GM19397 (cell line): ENCODE measurements at regions not wholly inside any gene's neighbourhood (a gene's known extent, or its start where the extent isn't known, plus 50 kb on each side); places are given as distances from the start of the nearest gene placed in this dataset.
"Not testable (repeated sequence)": the region's sequence is repeated elsewhere in the genome, so short reads cannot be mapped to it uniquely, and the experiment has no call there.

Source experiments
- ATAC-seq: cut with Tn5 transposase; IDR thresholded peaks from one replicate; pipeline ENCODE4 v1.9.1; 2021; ENCODE audit warnings: mild to moderate bottlenecking, moderate library complexity; ENCODE audit not compliant: unreplicated experiment

GRCh38 chr3:75840160-75840559 lies 54.8 kb upstream of the ZNF717 start:
- not testable (repeated sequence) for ATAC-seq

DNA sequence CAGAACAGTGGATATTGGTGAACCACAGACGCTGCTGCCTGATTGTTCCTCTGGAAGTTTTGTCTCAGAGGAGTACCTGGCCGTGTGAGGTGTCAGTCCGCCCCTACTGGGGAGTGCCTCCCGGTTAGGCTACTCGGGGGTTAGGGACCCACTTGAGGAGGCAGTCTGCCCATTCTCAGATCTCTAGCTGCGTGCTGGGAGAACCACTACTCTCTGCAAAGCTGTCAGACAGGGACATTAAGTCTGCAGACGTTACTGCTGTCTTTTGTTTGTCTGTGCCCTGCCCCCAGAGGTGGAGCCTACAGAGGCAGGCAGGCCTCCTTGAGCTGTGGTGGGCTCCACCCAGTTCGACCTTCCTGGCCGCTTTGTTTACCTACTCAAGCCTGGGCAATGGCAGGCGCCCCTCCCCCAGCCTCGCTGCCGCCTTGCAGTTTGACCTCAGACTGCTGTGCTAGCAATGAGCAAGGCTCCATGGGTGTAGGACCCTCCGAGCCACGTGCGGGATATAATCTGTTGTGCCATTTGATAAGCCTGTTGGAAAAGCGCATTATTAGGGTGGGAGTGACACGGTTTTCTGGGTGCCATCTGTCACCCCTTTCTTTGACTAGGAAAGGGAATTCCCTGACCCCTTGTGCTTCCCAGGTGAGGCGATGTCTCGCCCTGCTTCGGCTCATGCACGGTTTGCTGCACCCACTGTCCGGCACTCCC lies 65.1 kb upstream of the ZNF717 start:
- ATAC-seq: not testable (repeated sequence)

DNA sequence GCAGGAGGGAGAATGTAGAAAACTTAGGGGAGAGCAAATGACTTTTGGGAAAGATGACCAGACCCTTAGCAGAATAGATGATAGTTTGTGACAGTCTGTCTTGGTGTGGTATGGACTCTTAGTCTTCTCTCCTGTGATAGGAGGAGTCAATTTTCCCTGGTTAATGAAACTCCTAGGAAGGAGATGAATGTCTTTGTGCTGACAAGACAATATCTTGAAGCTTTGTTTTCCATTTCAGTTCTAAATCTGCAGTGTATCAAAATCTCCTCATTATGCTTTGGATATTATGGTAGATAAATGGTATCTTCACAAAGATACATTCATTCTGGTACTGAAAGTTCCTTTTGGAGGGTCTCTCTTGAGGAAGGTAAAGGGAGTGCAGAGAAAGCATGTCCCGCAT lies 77.8 kb upstream of the ZNF717 start:
- no peak for ATAC-seq

DNA sequence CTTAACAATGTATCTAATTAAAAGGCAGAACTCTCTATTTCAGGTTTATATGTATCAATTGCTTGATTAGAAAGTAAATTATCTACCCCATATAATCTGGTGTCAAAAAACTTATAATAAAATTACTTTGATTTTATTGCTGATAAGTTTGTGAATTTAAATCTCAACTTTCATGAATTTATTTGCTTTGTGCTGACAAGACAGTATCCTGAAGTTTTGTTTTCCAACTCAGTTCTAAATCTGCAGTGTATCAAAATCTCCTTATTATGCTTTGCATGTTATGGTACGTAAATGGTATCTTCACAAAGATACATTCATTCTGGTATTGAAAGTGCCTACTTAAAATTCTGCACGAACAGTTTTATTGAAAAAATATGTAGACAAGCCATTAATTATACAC lies 78.5 kb upstream of the ZNF717 start:
- no peak for ATAC-seq

GRCh38 chr3:75883719-75884118 lies 98.4 kb upstream of the ZNF717 start:
- not testable (repeated sequence) for ATAC-seq

GRCh38 chr3:75886971-75887526 lies 101.7 kb upstream of the ZNF717 start:
- ATAC-seq: no peak

DNA sequence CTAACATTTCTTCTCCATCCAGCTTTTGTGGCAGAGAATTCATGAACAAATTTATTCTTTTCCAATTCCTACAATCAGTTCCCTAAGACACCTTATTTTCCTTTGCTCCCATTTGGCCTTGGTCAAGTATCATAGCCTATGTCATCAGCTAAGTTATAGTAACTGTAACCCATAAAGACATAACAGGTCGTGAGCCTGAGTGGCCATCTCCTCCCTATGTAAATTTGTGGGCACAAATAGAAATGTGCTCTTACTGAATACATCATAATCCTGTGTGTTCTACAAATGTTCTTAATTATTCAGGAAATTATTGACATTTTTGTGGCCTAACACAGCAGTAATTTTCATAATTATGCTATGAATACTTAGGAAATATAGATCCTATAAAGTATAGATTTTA lies 108.9 kb upstream of the ZNF717 start:
- no peak for ATAC-seq

DNA sequence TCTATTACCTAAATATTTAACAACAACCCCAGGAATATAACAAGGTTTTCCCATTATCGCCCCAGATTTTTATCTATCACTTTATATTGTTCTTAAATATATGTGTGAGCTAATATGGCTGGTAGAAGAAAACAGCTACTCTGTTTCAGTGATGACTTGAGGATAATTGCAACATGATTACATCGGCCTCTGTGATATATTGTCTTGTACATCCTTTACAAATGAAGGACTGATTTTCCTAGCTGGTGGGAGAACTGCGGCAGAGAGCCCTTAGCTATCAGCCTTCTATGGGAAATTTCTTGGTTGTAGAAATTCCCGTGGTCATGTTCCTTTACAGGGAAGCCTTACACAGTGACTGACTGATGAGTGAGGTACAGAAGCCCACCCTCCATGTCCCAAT lies 110.9 kb upstream of the ZNF717 start:
- ATAC-seq: no peak

GRCh38 chr3:75901446-75901845 lies 116.1 kb upstream of the ZNF717 start:
- not testable (repeated sequence) for ATAC-seq

DNA sequence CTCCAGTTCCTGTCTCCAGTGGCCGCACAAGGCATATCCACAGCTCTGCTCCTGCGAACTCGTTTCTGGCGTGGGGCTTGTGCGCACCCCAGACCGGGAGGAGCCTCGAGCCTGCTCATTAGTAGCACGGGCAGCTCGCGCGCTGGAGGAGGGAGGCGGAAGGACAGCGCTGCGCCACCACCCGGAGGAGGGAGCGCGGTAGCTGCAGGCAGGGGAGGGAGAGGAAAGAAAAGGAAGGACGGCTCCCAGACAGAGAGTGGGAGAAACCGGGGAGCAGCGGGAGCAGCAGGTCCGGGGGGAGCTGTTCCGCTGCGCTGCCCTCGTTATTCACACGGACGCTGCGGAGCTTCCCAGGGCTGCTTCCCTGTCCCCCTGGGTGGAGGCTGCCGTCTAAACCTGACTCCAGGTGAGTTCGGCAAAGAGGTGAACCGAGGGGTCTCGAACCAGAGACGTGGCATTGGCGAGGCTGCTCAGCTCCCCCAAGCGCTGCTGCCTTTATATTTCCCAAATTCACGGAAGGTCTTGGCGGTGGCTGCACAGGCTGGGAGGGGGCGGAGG lies 121.3 kb upstream of the ZNF717 start:
- ATAC-seq: no peak

- ATAC-seq: no peak
Measured at GRCh38 chr3:75913800-75914350, 128.5 kb upstream of the ZNF717 start.

GRCh38 chr3:75914741-75915140 lies 129.4 kb upstream of the ZNF717 start:
- ATAC-seq: not testable (repeated sequence)

DNA sequence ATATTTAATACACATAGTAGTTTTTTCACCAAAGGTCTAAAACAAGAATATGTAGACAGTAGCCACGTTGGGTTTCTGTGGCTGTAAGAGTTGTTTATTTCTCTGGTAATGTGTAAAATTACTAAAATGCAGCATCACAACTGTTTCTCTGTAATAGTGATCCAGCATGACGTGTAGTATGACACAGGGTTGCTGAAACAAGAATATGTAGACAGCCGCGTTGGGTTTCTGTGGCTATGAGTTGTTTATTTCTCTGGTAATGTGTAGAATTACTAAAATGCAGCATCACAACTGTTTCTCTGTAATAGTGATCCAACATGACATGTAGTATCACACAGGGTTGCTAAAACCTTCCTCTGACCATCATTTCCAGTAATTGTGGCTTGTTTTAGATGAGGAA lies 153.6 kb upstream of the ZNF717 start:
- no peak for ATAC-seq

DNA sequence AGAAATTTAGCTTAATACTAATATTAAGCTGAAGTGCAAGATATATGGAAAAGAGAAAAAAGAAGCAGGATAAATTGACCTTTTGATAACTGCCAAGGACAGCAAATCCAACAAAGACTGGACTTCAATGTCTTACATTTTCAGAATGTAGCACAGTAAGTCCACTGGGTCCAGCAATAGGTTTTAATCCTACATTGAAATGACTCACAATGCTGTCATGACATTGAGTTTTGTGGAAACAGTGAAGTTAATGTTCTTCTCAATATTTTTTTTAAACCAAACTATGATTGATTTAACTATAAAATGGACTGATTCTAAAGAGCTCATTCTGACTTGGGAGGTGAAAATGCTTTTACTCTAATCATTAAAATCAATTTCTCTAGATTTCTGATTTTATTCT lies 166.6 kb upstream of the ZNF717 start:
- no peak for ATAC-seq

DNA sequence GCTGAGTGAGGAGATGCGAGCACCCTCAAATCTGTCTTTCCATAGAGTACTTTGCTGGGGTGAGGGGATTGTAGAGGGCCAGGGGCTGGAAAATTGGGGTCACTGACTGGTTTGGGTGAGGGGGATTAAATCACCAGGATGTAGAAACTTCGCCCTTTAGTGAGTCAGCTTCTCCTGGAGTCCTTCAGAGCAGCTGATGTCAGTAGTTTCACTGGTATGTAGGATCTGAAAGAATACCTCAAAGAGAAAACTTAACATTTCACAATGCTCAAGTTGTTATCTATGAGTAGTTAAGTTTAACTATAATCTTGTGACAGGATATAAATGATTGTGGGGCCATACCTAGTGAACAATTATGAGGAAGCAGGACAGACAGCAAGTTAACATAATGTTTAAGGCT lies 174.7 kb upstream of the ZNF717 start:
- ATAC-seq: not testable (repeated sequence)

DNA sequence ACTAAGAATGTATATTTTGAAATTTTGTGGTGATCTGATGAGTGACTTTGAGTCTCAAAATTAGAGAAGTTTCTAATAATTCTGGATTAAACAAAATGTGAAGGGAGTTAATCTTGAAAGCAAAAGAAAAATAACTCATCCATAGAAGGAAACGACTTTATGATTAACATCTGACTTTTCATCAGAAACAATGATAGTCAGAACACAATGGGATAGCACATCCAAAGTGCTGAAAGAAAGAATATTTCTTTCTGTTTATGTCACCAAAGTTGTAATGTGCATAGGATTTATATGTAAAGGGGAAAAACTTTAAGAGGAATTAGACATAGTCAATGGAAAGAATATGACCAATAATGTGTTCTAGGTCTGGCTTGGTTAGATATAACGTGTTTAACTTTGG lies 176.7 kb upstream of the ZNF717 start:
- ATAC-seq: not testable (repeated sequence)

DNA sequence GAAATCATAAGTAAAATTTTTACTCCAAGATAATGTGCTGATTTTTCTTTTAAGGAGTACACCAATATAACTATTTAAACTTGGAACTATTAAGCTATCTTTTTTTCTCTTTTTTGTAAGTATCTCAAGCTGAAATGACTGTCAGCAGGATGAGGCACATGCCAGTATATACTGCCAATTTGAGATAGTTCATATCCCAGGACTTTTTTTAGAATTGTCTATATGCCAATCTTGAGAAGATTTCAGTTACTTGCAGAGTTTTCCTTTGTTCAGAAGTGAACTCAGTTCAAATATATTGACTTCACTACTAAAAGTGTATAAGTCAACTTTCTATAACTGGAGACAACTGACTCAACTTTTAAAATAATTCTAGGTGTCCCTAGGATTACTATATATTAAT lies 181.7 kb upstream of the ZNF717 start:
- ATAC-seq: no peak

DNA sequence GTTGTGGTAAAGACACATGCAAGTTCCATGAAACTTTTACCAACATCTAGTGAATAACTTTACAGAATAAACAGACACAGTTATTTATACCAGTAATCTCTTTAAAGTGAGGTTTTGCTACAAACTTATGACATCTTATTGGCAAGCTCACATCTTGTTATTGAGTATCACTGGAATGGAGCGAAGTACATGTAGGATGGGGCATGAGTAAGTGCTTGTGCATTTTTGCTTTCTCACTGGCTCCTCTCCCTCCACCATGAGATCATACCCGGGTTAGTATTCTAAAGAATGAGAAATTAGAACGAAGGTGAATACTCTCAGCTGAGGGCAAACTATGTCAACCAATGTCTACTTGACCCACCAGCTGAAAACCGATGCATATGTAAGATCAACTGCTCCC lies 193.3 kb upstream of the ZNF717 start:
- ATAC-seq: no peak

GRCh38 chr3:75981401-75981800 lies 196.1 kb upstream of the ZNF717 start:
- ATAC-seq: no peak

GRCh38 chr3:75982151-75982550 lies 196.8 kb upstream of the ZNF717 start:
- ATAC-seq: no peak

- no peak for ATAC-seq
Measured at GRCh38 chr3:75983111-75983510, 197.8 kb upstream of the ZNF717 start.

GRCh38 chr3:75983609-75984290 lies 198.4 kb upstream of the ZNF717 start:
- ATAC-seq: no peak
